ENCODE measurements at regions not wholly inside any gene's neighbourhood (a gene's known extent, or its start where the extent isn't known, plus 50 kb on each side); places are given as distances from the start of the nearest gene placed in this dataset.

DNA sequence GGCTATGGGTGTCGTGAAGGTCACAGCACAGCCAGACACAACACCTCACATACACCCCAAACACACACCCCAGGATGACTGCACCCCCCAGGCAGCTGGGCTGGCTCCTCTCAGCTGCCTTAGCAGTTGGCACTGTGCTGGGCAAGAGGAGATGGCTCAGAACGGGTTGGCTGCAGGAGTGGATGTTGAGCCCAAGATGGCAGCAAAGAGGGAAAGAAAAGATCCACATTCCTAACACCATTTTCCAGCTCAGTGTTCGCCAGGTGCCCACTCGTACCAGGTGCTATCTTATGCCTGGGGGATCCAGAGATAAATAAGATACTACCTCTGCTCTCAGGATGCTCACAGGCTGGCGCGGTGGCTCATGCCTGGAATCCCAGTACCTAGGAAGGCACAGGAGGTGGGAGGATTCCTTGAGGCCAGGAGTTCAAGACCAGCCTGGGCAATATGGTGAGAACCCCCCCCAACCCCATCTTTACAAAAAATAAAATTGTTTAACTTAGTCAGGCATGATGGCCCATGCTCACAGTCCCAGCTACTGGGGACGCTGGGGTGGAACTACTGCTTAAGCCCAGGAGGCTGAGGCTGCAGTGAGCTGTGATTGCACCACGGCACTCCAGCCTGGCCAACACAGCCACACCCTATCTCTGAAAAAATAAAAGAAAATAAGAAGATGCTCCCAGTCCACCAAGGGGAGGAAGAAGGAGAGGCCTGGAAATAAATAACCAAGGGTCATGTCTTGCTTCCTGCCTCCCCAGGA, 89.7 kb upstream of the ZNF507 start:
- TF ChIP-seq POLR2A (IDR thresholded peaks at IDR 0.05; ENCODE audit: low read depth, low read length) (no peak), TAF1 (IDR thresholded peaks at IDR 0.05; ENCODE audit: borderline replicate concordance, low read depth, low read length) (no peak)

All from GM12892 (cell line).